Spleen (tissue), 11 donors: ENCODE measurements at regions not wholly inside any gene's neighbourhood (a gene's known extent, or its start where the extent isn't known, plus 50 kb on each side); places are given as distances from the start of the nearest gene placed in this dataset.

Source experiments
- DNase-seq: peaks from one replicate; pipeline ENCODE4 v3.0.0-alpha.2; 2020
- H3K27ac ChIP-seq, 8 donors: fragments of 200-600 bp; sonication (generic) in 7 of 8; 1 replicate in 4 of 8; 2 replicates in 4 of 8; pipeline versions ENCODE4 v1.5.0 to v1.8.0; 2016 to 2021; ENCODE audit warnings: inconsistent platforms in 4 of 8, mild to moderate bottlenecking in 4 of 8, moderate library complexity in 1 of 8
- H3K27me3 ChIP-seq, 7 donors: fragments of 200-600 bp; sonication (generic) in 6 of 7; replicated peaks in 1 of 7; 1 replicate in 4 of 7; 2 replicates in 3 of 7; pipeline versions ENCODE4 v1.5.0 to v1.8.0; 2016 to 2021; ENCODE audit warnings: inconsistent platforms in 3 of 7, mild to moderate bottlenecking in 1 of 7
- H3K36me3 ChIP-seq, 6 donors: fragments of 200-600 bp; sonication (generic) in 5 of 6; 1 replicate in 4 of 6; 2 replicates in 2 of 6; pipeline versions ENCODE4 v1.5.0 to v1.8.0; 2016 to 2021; ENCODE audit warnings: inconsistent platforms in 2 of 6
- H3K4me1 ChIP-seq, 6 donors: fragments of 200-600 bp; sonication (generic) in 5 of 6; 1 replicate in 3 of 6; 2 replicates in 3 of 6; pipeline versions ENCODE4 v1.5.0 to v1.8.0; 2016 to 2021; ENCODE audit warnings: inconsistent platforms in 3 of 6
- H3K4me3 ChIP-seq, 8 donors: fragments of 200-600 bp; sonication (generic) in 7 of 8; 1 replicate in 4 of 8; 2 replicates in 4 of 8; pipeline versions ENCODE4 v1.5.0 to v1.8.0; 2016 to 2021; ENCODE audit warnings: inconsistent platforms in 4 of 8, mild to moderate bottlenecking in 4 of 8, moderate library complexity in 2 of 8
- H3K9me3 ChIP-seq, 8 donors: fragments of 200-600 bp; sonication (generic) in 7 of 8; 1 replicate in 4 of 8; 2 replicates in 4 of 8; pipeline versions ENCODE4 v1.5.0 to v1.8.0; 2016 to 2021; ENCODE audit warnings: inconsistent platforms in 4 of 8
- CTCF ChIP-seq, 11 experiments: fragments of 200-600 bp in 7 of 11; fragments of 450-650 bp in 4 of 11; sonication (generic) in 4 of 11; IDR thresholded peaks in 8 of 11; conservative IDR thresholded peaks in 3 of 11; 1 replicate in 7 of 11; 2 replicates in 4 of 11; pipeline versions ENCODE4 v1.4.0 to v1.8.0; 2016 to 2021; ENCODE audit warnings: antibody characterized with exemption in 11 of 11, inconsistent platforms in 4 of 11, mild to moderate bottlenecking in 1 of 11
- POLR2A ChIP-seq, 3 donors: fragments of 450-650 bp; IDR thresholded peaks; one replicate each; pipeline ENCODE4 v1.5.1; 2017; ENCODE audit warnings: antibody characterized with exemption in 3 of 3, mild to moderate bottlenecking in 1 of 3
- POLR2AphosphoS5 ChIP-seq, 3 donors: sonication (generic); formaldehyde crosslinking; IDR thresholded peaks; one replicate each; pipeline ENCODE4 v1.5.1; 2017; ENCODE audit warnings: antibody characterized with exemption in 3 of 3
- WGBS, 5 donors: extraction: QIAGEN DNeasy Blood & Tissue Kit in 3 of 5; methylation state at CpG; one replicate each; pipeline versions ENCODE4 v1.1.5 to v1.1.7; 2013 to 2018; 5-methylcytosine and 5-hydroxymethylcytosine counted together
- intact Hi-C: fragments of 100-400 bp; cut with DNase I; formaldehyde crosslinking; loops from one replicate; pipeline ENCODE4 v1.15.0; 2023; ENCODE audit warnings: low total_unique reads
- donor health status: healthy with polysubstance abuse.
- donor health status: DM: no; HTN: no; CAD: no; lungs with moderate emphysema.
- donor health status: DM: no; HTN: no; CAD: no.
- donor health status: Bipolar disorder and iron deficiency.
- donor health status: healthy.
- donor health status: DM: no; HTN: no; CAD: no.
- donor health status: DM: yes; HTN: yes; CAD: no.

- H3K36me3 ChIP-seq, result no peaks in the 10 kb centered on the region
- TF ChIP-seq POLR2AphosphoS5 (IDR thresholded peaks at IDR 0.05) (no peak), POLR2A (IDR thresholded peaks at IDR 0.05) (no peak), CTCF (IDR thresholded peaks at IDR 0.05 in 8 of 11, conservative IDR thresholded peaks at IDR 0.05 in 3 of 11) (no peak)
- no peak overlapping the region for H3K4me3 ChIP-seq
- H3K27me3 ChIP-seq, result no peaks in the 10 kb centered on the region
- 61 to 80% (median 73%) methylated on average over 2 of the region's 2 CpGs for WGBS, 5 donors
- H3K4me1 ChIP-seq, result no peaks in the 10 kb centered on the region
- H3K27ac ChIP-seq, result no peak overlapping the region
- intact Hi-C loops, result no loop called here
- H3K9me3 ChIP-seq, result peaks cover 0 to 12% (median 2%) of the 10 kb centered on the region in 8 donors
- DNase-seq, result no peak
These were observed 1462.1 kb upstream of the CDH9 start for GRCh38 chr5:28500511-28500910.

- intact Hi-C loops, result no loop called here
These were observed 1461.4 kb upstream of the CDH9 start for GRCh38 chr5:28499766-28500290.

GRCh38 chr5:28495876-28496275 is 1457.5 kb upstream of the CDH9 start:
- no peak overlapping the region for H3K27ac ChIP-seq
- TF ChIP-seq CTCF (IDR thresholded peaks at IDR 0.05 in 8 of 11, conservative IDR thresholded peaks at IDR 0.05 in 3 of 11) (no peak), POLR2A (IDR thresholded peaks at IDR 0.05) (no peak), POLR2AphosphoS5 (IDR thresholded peaks at IDR 0.05) (no peak)
- intact Hi-C loops, result no loop called here
- 80 to 88% (median 87%) methylated on average over 3 of the region's 3 CpGs for WGBS, 5 donors
- H3K4me1 ChIP-seq, result no peaks in the 10 kb centered on the region
- H3K36me3 ChIP-seq, result no peaks in the 10 kb centered on the region
- no peak overlapping the region for H3K4me3 ChIP-seq
- no peak for DNase-seq
- peaks cover 0 to 11% (median 5%) of the 10 kb centered on the region in 8 donors for H3K9me3 ChIP-seq
- no peaks in the 10 kb centered on the region for H3K27me3 ChIP-seq

More at GRCh38 chr5:28499766-28500290, 1461.4 kb upstream of the CDH9 start:
- no peaks in the 10 kb centered on the region for H3K4me1 ChIP-seq
- H3K27ac ChIP-seq, result no peak overlapping the region
- TF ChIP-seq POLR2A (IDR thresholded peaks at IDR 0.05) (no peak), POLR2AphosphoS5 (IDR thresholded peaks at IDR 0.05) (no peak), CTCF (IDR thresholded peaks at IDR 0.05 in 8 of 11, conservative IDR thresholded peaks at IDR 0.05 in 3 of 11) (no peak)
- H3K36me3 ChIP-seq, result no peaks in the 10 kb centered on the region
- H3K27me3 ChIP-seq, result no peaks in the 10 kb centered on the region
- no peak overlapping the region for H3K4me3 ChIP-seq
- DNase-seq, result no peak
- peaks cover 0 to 7% (median 0%) of the 10 kb centered on the region in 8 donors for H3K9me3 ChIP-seq

- Histone ChIP-seq H3K27me3 (no peaks in the 10 kb centered on the region), H3K9me3 (peaks cover 0 to 18% (median 5%) of the 10 kb centered on the region in 8 donors), H3K4me3 (no peak overlapping the region), H3K36me3 (no peaks in the 10 kb centered on the region), H3K4me1 (no peaks in the 10 kb centered on the region), H3K27ac (no peak overlapping the region)
- DNase-seq, result no peak
- intact Hi-C loops, result no loop called here
- 71 to 89% (median 77%) methylated on average over 1 of the region's 1 CpG for WGBS, 5 donors
- no peak for TF ChIP-seq CTCF (IDR thresholded peaks at IDR 0.05 in 8 of 11, conservative IDR thresholded peaks at IDR 0.05 in 3 of 11)
- no peak for TF ChIP-seq POLR2AphosphoS5 (IDR thresholded peaks at IDR 0.05)
- TF ChIP-seq POLR2A (IDR thresholded peaks at IDR 0.05), result no peak
These were observed 1455.1 kb upstream of the CDH9 start for GRCh38 chr5:28493456-28493855.
